ENCODE measurements at regions not wholly inside any gene's neighbourhood (a gene's known extent, or its start where the extent isn't known, plus 50 kb on each side); places are given as distances from the start of the nearest gene placed in this dataset.

- DNase-seq (ENCODE audit: low spot score) (no peak), ATAC-seq (ENCODE audit: insufficient number of reproducible peaks, low FRiP score, low read depth) (no peak)
- Histone ChIP-seq H3K9me3 (peaks cover 6% of the 10 kb centered on the region), H3K27ac (no peak overlapping the region), H3K4me1 (ENCODE audit: control insufficient read depth in 1 of 2, low read depth in 2 of 2) (no peaks in the 10 kb centered on the region), H3K4me3 (no peak overlapping the region), H3K36me3 (no peaks in the 10 kb centered on the region), H3K27me3 (replicated peaks; ENCODE audit: insufficient read depth) (no peaks in the 10 kb centered on the region)
- TF ChIP-seq CTCF (IDR thresholded peaks at IDR 0.05), result no peak
Measured at GRCh38 chr22:49600891-49601431, 226.7 kb downstream of the BRD1 start.

- no peak for DNase-seq (ENCODE audit: low spot score)
Measured at GRCh38 chr22:49600468-49600867, 227.2 kb downstream of the BRD1 start.

GRCh38 chr22:49599691-49600455, 227.8 kb downstream of the BRD1 start:
- H3K4me3 ChIP-seq, result no peak overlapping the region
- H3K36me3 ChIP-seq, result no peaks in the 10 kb centered on the region
- DNase-seq (ENCODE audit: low spot score) (no peak), ATAC-seq (ENCODE audit: insufficient number of reproducible peaks, low FRiP score, low read depth) (no peak)
- no peaks in the 10 kb centered on the region for H3K27me3 ChIP-seq (replicated peaks; ENCODE audit: insufficient read depth)
- H3K4me1 ChIP-seq (ENCODE audit: control insufficient read depth in 1 of 2, low read depth in 2 of 2), result no peaks in the 10 kb centered on the region
- no peak overlapping the region for H3K27ac ChIP-seq
- TF ChIP-seq CTCF (IDR thresholded peaks at IDR 0.05), result no peak
- peaks cover 4% of the 10 kb centered on the region for H3K9me3 ChIP-seq

More at GRCh38 chr22:49600468-49600867, 227.2 kb downstream of the BRD1 start:
- H3K27ac ChIP-seq, result no peak overlapping the region
- no peaks in the 10 kb centered on the region for H3K4me1 ChIP-seq (ENCODE audit: control insufficient read depth in 1 of 2, low read depth in 2 of 2)
- peaks cover 6% of the 10 kb centered on the region for H3K9me3 ChIP-seq
- H3K36me3 ChIP-seq, result no peaks in the 10 kb centered on the region
- H3K27me3 ChIP-seq (replicated peaks; ENCODE audit: insufficient read depth), result no peaks in the 10 kb centered on the region
- no peak overlapping the region for H3K4me3 ChIP-seq
- no peak for TF ChIP-seq CTCF (IDR thresholded peaks at IDR 0.05)
- no peak for ATAC-seq (ENCODE audit: insufficient number of reproducible peaks, low FRiP score, low read depth)

GRCh38 chr22:49599039-49599438, 228.6 kb downstream of the BRD1 start:
- no peaks in the 10 kb centered on the region for H3K4me1 ChIP-seq (ENCODE audit: control insufficient read depth in 1 of 2, low read depth in 2 of 2)

More at GRCh38 chr22:49599039-49599438, 228.6 kb downstream of the BRD1 start:
- H3K4me3 ChIP-seq, result no peak overlapping the region
- no peak overlapping the region for H3K27ac ChIP-seq
- ATAC-seq (ENCODE audit: insufficient number of reproducible peaks, low FRiP score, low read depth) (no peak), DNase-seq (ENCODE audit: low spot score) (no peak)
- no peaks in the 10 kb centered on the region for H3K27me3 ChIP-seq (replicated peaks; ENCODE audit: insufficient read depth)
- no peaks in the 10 kb centered on the region for H3K36me3 ChIP-seq
- no peaks in the 10 kb centered on the region for H3K9me3 ChIP-seq
- no peak for TF ChIP-seq CTCF (IDR thresholded peaks at IDR 0.05)
